Panc1 (cell line): ENCODE measurements at regions not wholly inside any gene's neighbourhood (a gene's known extent, or its start where the extent isn't known, plus 50 kb on each side); places are given as distances from the start of the nearest gene placed in this dataset.

Source experiments
- ATAC-seq: fragments of 200-7000 bp; cut with Tn5 transposase; 2 replicates; pipeline ENCODE4 v1.9.1; 2020; ENCODE audit warnings: mild to moderate bottlenecking, moderate library complexity
- BruUV-seq: library from RNA; stranded (reverse); fragments of 400-500 nt; replicated peaks from 2 replicates; lab custom pipeline; 2021; lab: Mats Ljungman, UMichigan
- CTCF ChIA-PET: fragments of 300-600 bp; sonication (Branson Sonifier 250); formaldehyde crosslinking; loops from one replicate; lab custom pipeline; 2022; ENCODE audit warnings: antibody characterized with exemption; lab: Charles Lee
- POLR2A ChIA-PET: fragments of 300-600 bp; sonication (Branson Sonifier 250); formaldehyde crosslinking; loops from one replicate; lab custom pipeline; 2022; ENCODE audit warnings: antibody characterized with exemption; lab: Charles Lee
- DNase-seq: peaks from one replicate; pipeline ENCODE4 v3.0.0-alpha.2; 2010; ENCODE audit warnings: low read depth, low spot score
- H3K27ac ChIP-seq: 2 replicates; pipeline ENCODE4 v1.5.1; 2011; ENCODE audit warnings: mild to moderate bottlenecking, low read length, inconsistent platforms
- H3K27me3 ChIP-seq: fragments of 200-500 bp; sonication (Bioruptor generic); 2 replicates; pipeline ENCODE4 v1.6.0; 2014; ENCODE audit warnings: low read length, inconsistent platforms; ENCODE audit not compliant: control insufficient read depth, insufficient read depth
- H3K36me3 ChIP-seq: fragments of 200-500 bp; sonication (Bioruptor generic); 2 replicates; pipeline ENCODE4 v1.5.1; 2014; ENCODE audit warnings: inconsistent platforms, mild to moderate bottlenecking, low read length, moderate library complexity; ENCODE audit not compliant: control insufficient read depth, insufficient read depth
- H3K4me1 ChIP-seq: 2 replicates; pipeline ENCODE4 v1.5.1; 2011; ENCODE audit warnings: inconsistent platforms, mild to moderate bottlenecking, low read length, moderate library complexity; ENCODE audit not compliant: control insufficient read depth, insufficient read depth
- H3K4me3 ChIP-seq, 2 experiments: 2 replicates each; pipeline ENCODE4 v1.5.1; 2011 to 2012; ENCODE audit warnings: low read depth in 2 of 2, low read length in 2 of 2, mild to moderate bottlenecking in 2 of 2, inconsistent platforms in 1 of 2, moderate library complexity in 1 of 2
- H3K9me3 ChIP-seq: fragments of 200-500 bp; sonication (Bioruptor generic); 2 replicates; pipeline ENCODE4 v1.5.1; 2014; ENCODE audit warnings: low read depth, mild to moderate bottlenecking, inconsistent platforms, low read length, moderate library complexity; ENCODE audit not compliant: control insufficient read depth, insufficient read depth
- POLR2AphosphoS5 ChIP-seq: IDR thresholded peaks from 2 replicates; pipeline ENCODE4 v1.6.1; 2012; ENCODE audit warnings: mild to moderate bottlenecking, low read depth, low read length, moderate library complexity
- SIN3A ChIP-seq: IDR thresholded peaks from 2 replicates; pipeline ENCODE4 v1.6.1; 2012; ENCODE audit warnings: low read depth, mild to moderate bottlenecking, low read length, moderate library complexity, borderline replicate concordance; ENCODE audit not compliant: insufficient read depth
- TCF7L2 ChIP-seq: IDR thresholded peaks from 2 replicates; pipeline ENCODE4 v1.6.1; 2011; ENCODE audit warnings: mild to moderate bottlenecking, low read depth, low read length, inconsistent platforms
- in situ Hi-C: cut with HindIII; loops from 2 replicates; pipeline ENCODE4 v1.10.0; 2016; ENCODE audit warnings: low sequenced_read_pairs, low pct_unique_long_range_greater_than_20kb
- intact Hi-C: fragments of 100-400 bp; cut with micrococcal nuclease; formaldehyde crosslinking; loops from one replicate; pipeline ENCODE4 v1.10.0; 2022; ENCODE audit not compliant: unreplicated experiment
- TF ChIP-seq, protein P1 (sequence below): fragments of 450-650 bp; IDR thresholded peaks from 2 replicates; pipeline ENCODE4 v1.5.1; 2017; ENCODE audit warnings: mild to moderate bottlenecking
- TF ChIP-seq, protein P2 (sequence below), 2 experiments: IDR thresholded peaks; 2 replicates each; pipeline ENCODE4 v1.6.1; 2011 to 2012; ENCODE audit warnings: low read depth in 2 of 2, control low read depth in 1 of 2, low read length in 1 of 2, mild to moderate bottlenecking in 1 of 2, moderate library complexity in 1 of 2; ENCODE audit not compliant: insufficient read depth in 1 of 2

DNA sequence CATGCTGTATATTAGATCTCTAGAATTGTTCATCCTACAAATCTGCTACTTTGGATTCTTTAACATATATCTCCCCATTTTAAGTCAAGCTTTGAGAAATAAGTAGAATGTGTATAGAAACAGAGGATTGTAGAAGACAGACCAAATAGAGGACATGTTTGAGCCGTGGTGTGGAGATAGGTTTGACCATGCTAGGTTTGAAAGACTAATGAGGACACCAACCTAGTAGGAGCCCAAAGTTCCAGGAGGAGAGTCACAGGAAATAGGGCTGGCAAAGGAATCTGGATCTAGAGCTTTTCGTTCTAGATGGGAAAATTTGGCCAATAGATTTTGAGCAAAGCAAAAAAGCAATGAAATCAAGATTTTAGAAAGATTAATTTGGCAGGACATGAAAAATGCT lies 60.5 kb upstream of the TBX20 start:
- H3K27ac ChIP-seq: no peak overlapping the region
- BruUV-seq: no TSS peak
- TF ChIP-seq TCF7L2 (no peak), POLR2AphosphoS5 (no peak)
- H3K36me3 ChIP-seq: no peaks in the 10 kb centered on the region
- in situ Hi-C loops: no loop called here
- ATAC-seq (no peak), DNase-seq (no peak)
- intact Hi-C loops: no loop called here
- ChIA-PET POLR2A (no interaction called here), CTCF (no interaction called here)
- no peaks in the 10 kb centered on the region for H3K9me3 ChIP-seq
- no peaks in the 10 kb centered on the region for H3K4me1 ChIP-seq
- peaks cover 2% of the 10 kb centered on the region for H3K27me3 ChIP-seq
- H3K4me3 ChIP-seq: no peak overlapping the region

DNA sequence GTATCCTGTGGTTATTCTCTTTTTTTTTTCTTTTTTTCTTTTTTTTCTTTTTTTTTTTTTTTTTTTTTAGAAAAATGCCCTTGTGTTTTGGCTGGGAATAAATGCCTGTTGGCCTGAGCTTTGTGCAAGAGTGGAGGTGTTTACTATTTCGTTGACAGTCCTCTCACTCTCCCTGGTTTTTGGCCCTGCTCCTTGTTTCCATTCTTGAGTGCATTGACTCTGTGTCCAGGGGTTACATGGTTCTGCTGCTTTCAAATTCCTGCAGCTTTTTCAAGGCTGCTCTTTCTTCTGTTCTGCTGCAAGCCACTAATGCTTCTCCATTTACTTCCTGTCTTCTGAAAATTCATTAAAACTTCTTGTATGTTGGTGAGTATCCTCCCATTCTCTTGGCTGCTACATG lies 59.7 kb upstream of the TBX20 start:
- H3K4me1 ChIP-seq: no peaks in the 10 kb centered on the region
- no peaks in the 10 kb centered on the region; the same call in 1 of the 2 replicates for H3K27me3 ChIP-seq
- DNase-seq (no peak), ATAC-seq (no peak)
- intact Hi-C loops: no loop called here
- H3K27ac ChIP-seq: no peak overlapping the region
- BruUV-seq: no TSS peak
- no peaks in the 10 kb centered on the region for H3K36me3 ChIP-seq
- H3K4me3 ChIP-seq: no peak overlapping the region
- ChIA-PET CTCF (no interaction called here), POLR2A (interaction anchor here (0.6 kb wide), 1 partner anchor 989 kb away, joined by 6 read pairs; no protein-coding TSS in a partner anchor)
- TF ChIP-seq SIN3A (no peak), TCF7L2 (no peak), POLR2AphosphoS5 (no peak)
- TF ChIP-seq, protein P1, sequence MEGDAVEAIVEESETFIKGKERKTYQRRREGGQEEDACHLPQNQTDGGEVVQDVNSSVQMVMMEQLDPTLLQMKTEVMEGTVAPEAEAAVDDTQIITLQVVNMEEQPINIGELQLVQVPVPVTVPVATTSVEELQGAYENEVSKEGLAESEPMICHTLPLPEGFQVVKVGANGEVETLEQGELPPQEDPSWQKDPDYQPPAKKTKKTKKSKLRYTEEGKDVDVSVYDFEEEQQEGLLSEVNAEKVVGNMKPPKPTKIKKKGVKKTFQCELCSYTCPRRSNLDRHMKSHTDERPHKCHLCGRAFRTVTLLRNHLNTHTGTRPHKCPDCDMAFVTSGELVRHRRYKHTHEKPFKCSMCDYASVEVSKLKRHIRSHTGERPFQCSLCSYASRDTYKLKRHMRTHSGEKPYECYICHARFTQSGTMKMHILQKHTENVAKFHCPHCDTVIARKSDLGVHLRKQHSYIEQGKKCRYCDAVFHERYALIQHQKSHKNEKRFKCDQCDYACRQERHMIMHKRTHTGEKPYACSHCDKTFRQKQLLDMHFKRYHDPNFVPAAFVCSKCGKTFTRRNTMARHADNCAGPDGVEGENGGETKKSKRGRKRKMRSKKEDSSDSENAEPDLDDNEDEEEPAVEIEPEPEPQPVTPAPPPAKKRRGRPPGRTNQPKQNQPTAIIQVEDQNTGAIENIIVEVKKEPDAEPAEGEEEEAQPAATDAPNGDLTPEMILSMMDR: no peak
- TF ChIP-seq, protein P2, sequence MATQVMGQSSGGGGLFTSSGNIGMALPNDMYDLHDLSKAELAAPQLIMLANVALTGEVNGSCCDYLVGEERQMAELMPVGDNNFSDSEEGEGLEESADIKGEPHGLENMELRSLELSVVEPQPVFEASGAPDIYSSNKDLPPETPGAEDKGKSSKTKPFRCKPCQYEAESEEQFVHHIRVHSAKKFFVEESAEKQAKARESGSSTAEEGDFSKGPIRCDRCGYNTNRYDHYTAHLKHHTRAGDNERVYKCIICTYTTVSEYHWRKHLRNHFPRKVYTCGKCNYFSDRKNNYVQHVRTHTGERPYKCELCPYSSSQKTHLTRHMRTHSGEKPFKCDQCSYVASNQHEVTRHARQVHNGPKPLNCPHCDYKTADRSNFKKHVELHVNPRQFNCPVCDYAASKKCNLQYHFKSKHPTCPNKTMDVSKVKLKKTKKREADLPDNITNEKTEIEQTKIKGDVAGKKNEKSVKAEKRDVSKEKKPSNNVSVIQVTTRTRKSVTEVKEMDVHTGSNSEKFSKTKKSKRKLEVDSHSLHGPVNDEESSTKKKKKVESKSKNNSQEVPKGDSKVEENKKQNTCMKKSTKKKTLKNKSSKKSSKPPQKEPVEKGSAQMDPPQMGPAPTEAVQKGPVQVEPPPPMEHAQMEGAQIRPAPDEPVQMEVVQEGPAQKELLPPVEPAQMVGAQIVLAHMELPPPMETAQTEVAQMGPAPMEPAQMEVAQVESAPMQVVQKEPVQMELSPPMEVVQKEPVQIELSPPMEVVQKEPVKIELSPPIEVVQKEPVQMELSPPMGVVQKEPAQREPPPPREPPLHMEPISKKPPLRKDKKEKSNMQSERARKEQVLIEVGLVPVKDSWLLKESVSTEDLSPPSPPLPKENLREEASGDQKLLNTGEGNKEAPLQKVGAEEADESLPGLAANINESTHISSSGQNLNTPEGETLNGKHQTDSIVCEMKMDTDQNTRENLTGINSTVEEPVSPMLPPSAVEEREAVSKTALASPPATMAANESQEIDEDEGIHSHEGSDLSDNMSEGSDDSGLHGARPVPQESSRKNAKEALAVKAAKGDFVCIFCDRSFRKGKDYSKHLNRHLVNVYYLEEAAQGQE (IDR thresholded peaks at IDR 0.05; ENCODE audit: insufficient read depth in 1 of 2, low read depth in 2 of 2, low read length in 1 of 2): no peak
- in situ Hi-C loops: no loop called here
- H3K9me3 ChIP-seq: no peaks in the 10 kb centered on the region
